SK-N-SH treated with all-trans-retinoic acid at 6 μM for 48 hours (cell line): ENCODE measurements at regions not wholly inside any gene's neighbourhood (a gene's known extent, or its start where the extent isn't known, plus 50 kb on each side); places are given as distances from the start of the nearest gene placed in this dataset.

Source experiments
- BACH2 ChIP-seq: fragments of 250-450 bp; sonication (Bioruptor Pico); IDR thresholded peaks from 2 replicates; pipeline ENCODE4 v1.9.0; 2021; ENCODE audit warnings: mild to moderate bottlenecking, borderline replicate concordance
- SNAI2 ChIP-seq: fragments of 250-450 bp; sonication (Bioruptor Pico); IDR thresholded peaks from 2 replicates; pipeline ENCODE4 v1.5.0; 2020; ENCODE audit warnings: mild to moderate bottlenecking, moderate library complexity
- TOX ChIP-seq: fragments of 250-450 bp; sonication (Bioruptor Pico); IDR thresholded peaks from 2 replicates; pipeline ENCODE4 v1.8.0; 2021; ENCODE audit warnings: mild to moderate bottlenecking, moderate library complexity, borderline replicate concordance
- TF ChIP-seq, protein P1 (sequence below): fragments of 250-450 bp; sonication (Bioruptor Pico); IDR thresholded peaks from 2 replicates; pipeline ENCODE4 v1.5.1; 2020; ENCODE audit warnings: low read depth, mild to moderate bottlenecking, moderate library complexity

GRCh38 chr12:77696183-77696582, 134.5 kb upstream of the NAV3 start:
- TF ChIP-seq, protein P1, sequence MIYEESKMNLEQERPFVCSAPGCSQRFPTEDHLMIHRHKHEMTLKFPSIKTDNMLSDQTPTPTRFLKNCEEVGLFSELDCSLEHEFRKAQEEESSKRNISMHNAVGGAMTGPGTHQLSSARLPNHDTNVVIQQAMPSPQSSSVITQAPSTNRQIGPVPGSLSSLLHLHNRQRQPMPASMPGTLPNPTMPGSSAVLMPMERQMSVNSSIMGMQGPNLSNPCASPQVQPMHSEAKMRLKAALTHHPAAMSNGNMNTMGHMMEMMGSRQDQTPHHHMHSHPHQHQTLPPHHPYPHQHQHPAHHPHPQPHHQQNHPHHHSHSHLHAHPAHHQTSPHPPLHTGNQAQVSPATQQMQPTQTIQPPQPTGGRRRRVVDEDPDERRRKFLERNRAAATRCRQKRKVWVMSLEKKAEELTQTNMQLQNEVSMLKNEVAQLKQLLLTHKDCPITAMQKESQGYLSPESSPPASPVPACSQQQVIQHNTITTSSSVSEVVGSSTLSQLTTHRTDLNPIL (CRISPR knock-in tag), result no peak
- TF ChIP-seq SNAI2 (CRISPR knock-in tag) (no peak), TOX (no peak), BACH2 (CRISPR knock-in tag) (no peak)
